IPS DF 6.9 (cell line): ENCODE measurements at regions not wholly inside any gene's neighbourhood (a gene's known extent, or its start where the extent isn't known, plus 50 kb on each side); places are given as distances from the start of the nearest gene placed in this dataset.

Experiments used
- DNase-seq: peaks from one replicate; pipeline ENCODE4 v3.0.0-alpha.2; 2013; ENCODE audit warnings: low read depth, low spot score
- H3K27ac ChIP-seq: one replicate; pipeline ENCODE4 v1.5.1; 2013; ENCODE audit warnings: low read length, control low read depth
- H3K27me3 ChIP-seq: 2 replicates; pipeline ENCODE4 v1.6.1; 2013; ENCODE audit warnings: mild to moderate bottlenecking, low read length; ENCODE audit not compliant: control insufficient read depth, insufficient read depth
- H3K36me3 ChIP-seq: 2 replicates; pipeline ENCODE4 v1.6.1; 2013; ENCODE audit warnings: low read length; ENCODE audit not compliant: control insufficient read depth, insufficient read depth
- H3K4me1 ChIP-seq: 2 replicates; pipeline ENCODE4 v1.6.1; 2013; ENCODE audit warnings: low read length; ENCODE audit not compliant: control insufficient read depth, insufficient read depth
- H3K4me3 ChIP-seq: 2 replicates; pipeline ENCODE4 v1.5.1; 2013; ENCODE audit warnings: mild to moderate bottlenecking, low read length
- H3K9me3 ChIP-seq: 2 replicates; pipeline ENCODE4 v1.6.1; 2013; ENCODE audit warnings: low read length, inconsistent platforms; ENCODE audit not compliant: control insufficient read depth, insufficient read depth
- WGBS: extraction: QIAGEN DNeasy Blood & Tissue Kit; methylation state at CpG from one replicate; pipeline ENCODE4 v1.1.7; 2013; ENCODE audit warnings: mixed read lengths, missing lambda C conversion rate; ENCODE audit not compliant: insufficient read length, insufficient coverage; 5-methylcytosine and 5-hydroxymethylcytosine counted together

GRCh38 chr10:131590567-131590966 lies 279.0 kb upstream of the TCERG1L start:
- Histone ChIP-seq H3K27ac (no peak overlapping the region), H3K4me1 (no peaks in the 10 kb centered on the region), H3K27me3 (no peaks in the 10 kb centered on the region), H3K36me3 (no peaks in the 10 kb centered on the region), H3K4me3 (no peak overlapping the region), H3K9me3 (peaks cover 21% of the 10 kb centered on the region)
- DNase-seq, result no peak
- 100% methylated on average over 1 of the region's 1 CpG for WGBS

GRCh38 chr10:131591936-131592335 lies 280.4 kb upstream of the TCERG1L start:
- H3K4me1 ChIP-seq, result no peaks in the 10 kb centered on the region
- DNase-seq, result no peak
- H3K27ac ChIP-seq, result no peak overlapping the region
- no peaks in the 10 kb centered on the region for H3K27me3 ChIP-seq
- H3K9me3 ChIP-seq, result peaks cover 12% of the 10 kb centered on the region
- no peak overlapping the region for H3K4me3 ChIP-seq
- no peaks in the 10 kb centered on the region for H3K36me3 ChIP-seq

- peaks cover 11% of the 10 kb centered on the region for H3K9me3 ChIP-seq
- H3K4me3 ChIP-seq, result no peak overlapping the region
- no peak overlapping the region for H3K27ac ChIP-seq
- H3K36me3 ChIP-seq, result no peaks in the 10 kb centered on the region
- WGBS, result no CpG with 5 or more reads among the region's 12 CpGs
- no peak for DNase-seq
- no peaks in the 10 kb centered on the region for H3K4me1 ChIP-seq
- no peaks in the 10 kb centered on the region for H3K27me3 ChIP-seq
Observed at GRCh38 chr10:131609176-131609575, 291.6 kb upstream of the PPP2R2D start.

- Histone ChIP-seq H3K4me1 (no peaks in the 10 kb centered on the region), H3K36me3 (no peaks in the 10 kb centered on the region), H3K4me3 (no peak overlapping the region), H3K27ac (no peak overlapping the region), H3K9me3 (peaks cover 19% of the 10 kb centered on the region), H3K27me3 (no peaks in the 10 kb centered on the region)
- DNase-seq, result no peak
- WGBS, result no CpG with 5 or more reads among the region's 2 CpGs
Observed at GRCh38 chr10:131615150-131615549, 285.7 kb upstream of the PPP2R2D start.

GRCh38 chr10:131616040-131616439 lies 284.8 kb upstream of the PPP2R2D start:
- no CpG with 5 or more reads among the region's 6 CpGs for WGBS
- H3K27me3 ChIP-seq, result no peaks in the 10 kb centered on the region
- no peaks in the 10 kb centered on the region; the same call in 1 of the 2 replicates for H3K36me3 ChIP-seq
- no peak for DNase-seq
- peaks cover 20% of the 10 kb centered on the region for H3K9me3 ChIP-seq
- H3K4me3 ChIP-seq, result no peak overlapping the region
- H3K4me1 ChIP-seq, result no peaks in the 10 kb centered on the region
- no peak overlapping the region for H3K27ac ChIP-seq

GRCh38 chr10:131617113-131617858 lies 283.5 kb upstream of the PPP2R2D start:
- no peak for DNase-seq
- Histone ChIP-seq H3K4me1 (no peaks in the 10 kb centered on the region), H3K4me3 (no peak overlapping the region), H3K9me3 (peaks cover 30% of the 10 kb centered on the region), H3K27ac (no peak overlapping the region), H3K27me3 (no peaks in the 10 kb centered on the region), H3K36me3 (no peaks in the 10 kb centered on the region; the same call in 1 of the 2 replicates)
- no CpG with 5 or more reads among the region's 36 CpGs for WGBS

GRCh38 chr10:131618587-131619267 lies 282.1 kb upstream of the PPP2R2D start:
- no peak overlapping the region for H3K27ac ChIP-seq
- no CpG with 5 or more reads among the region's 21 CpGs for WGBS
- no peaks in the 10 kb centered on the region; the same call in 1 of the 2 replicates for H3K36me3 ChIP-seq
- no peak for DNase-seq
- H3K4me1 ChIP-seq, result no peaks in the 10 kb centered on the region
- peaks cover 29% of the 10 kb centered on the region for H3K9me3 ChIP-seq
- no peak overlapping the region for H3K4me3 ChIP-seq
- no peaks in the 10 kb centered on the region for H3K27me3 ChIP-seq

- no peak for DNase-seq
Observed at GRCh38 chr10:131620314-131620713, 280.5 kb upstream of the PPP2R2D start.

GRCh38 chr10:131620904-131621303 lies 279.9 kb upstream of the PPP2R2D start:
- DNase-seq, result no peak
- Histone ChIP-seq H3K4me3 (no peak overlapping the region), H3K36me3 (no peaks in the 10 kb centered on the region; the same call in 1 of the 2 replicates), H3K27me3 (no peaks in the 10 kb centered on the region), H3K4me1 (no peaks in the 10 kb centered on the region), H3K9me3 (peaks cover 21% of the 10 kb centered on the region), H3K27ac (no peak overlapping the region)
- no CpG with 5 or more reads among the region's 7 CpGs for WGBS

More at GRCh38 chr10:131620314-131620713, 280.5 kb upstream of the PPP2R2D start:
- H3K4me3 ChIP-seq, result no peak overlapping the region
- no CpG with 5 or more reads among the region's 6 CpGs for WGBS
- H3K9me3 ChIP-seq, result peaks cover 26% of the 10 kb centered on the region
- no peaks in the 10 kb centered on the region for H3K4me1 ChIP-seq
- no peak overlapping the region for H3K27ac ChIP-seq
- no peaks in the 10 kb centered on the region for H3K27me3 ChIP-seq
- no peaks in the 10 kb centered on the region; the same call in 1 of the 2 replicates for H3K36me3 ChIP-seq

GRCh38 chr10:131621784-131622624 lies 278.8 kb upstream of the PPP2R2D start:
- H3K9me3 ChIP-seq, result peaks cover 20% of the 10 kb centered on the region
- no peaks in the 10 kb centered on the region for H3K27me3 ChIP-seq
- no peak overlapping the region for H3K27ac ChIP-seq
- no peaks in the 10 kb centered on the region for H3K4me1 ChIP-seq
- no peaks in the 10 kb centered on the region; the same call in 1 of the 2 replicates for H3K36me3 ChIP-seq
- WGBS, result no CpG with 5 or more reads among the region's 22 CpGs
- DNase-seq, result no peak
- H3K4me3 ChIP-seq, result no peak overlapping the region
